ENCODE measurements at regions not wholly inside any gene's neighbourhood (a gene's known extent, or its start where the extent isn't known, plus 50 kb on each side); places are given as distances from the start of the nearest gene placed in this dataset.

- TF ChIP-seq CHD7 (IDR thresholded peaks at IDR 0.05; ENCODE audit: insufficient replicate concordance, low read length) (no peak), RFX5 (IDR thresholded peaks at IDR 0.05; ENCODE audit: borderline replicate concordance, low read depth, low read length) (no peak)
These were observed 219.3 kb downstream of the KCNN2 start (continued) for GRCh38 chr5:114581136-114581535.

Data from H1 (cell line).